SK-N-SH treated with all-trans-retinoic acid at 6 μM for 48 hours (cell line): ENCODE measurements at regions not wholly inside any gene's neighbourhood (a gene's known extent, or its start where the extent isn't known, plus 50 kb on each side); places are given as distances from the start of the nearest gene placed in this dataset.

Experiments used
- ATAC-seq: fragments of 200-7000 bp; cut with Tn5 transposase; 3 replicates; pipeline ENCODE4 v1.9.1; 2020; ENCODE audit warnings: mild to moderate bottlenecking, moderate library complexity
- CSDC2 ChIP-seq: fragments of 250-450 bp; sonication (Bioruptor Pico); IDR thresholded peaks from 2 replicates; pipeline ENCODE4 v1.5.0; 2020; ENCODE audit warnings: mild to moderate bottlenecking, moderate library complexity
- CSRNP3 ChIP-seq: fragments of 250-450 bp; sonication (Bioruptor Pico); IDR thresholded peaks from 2 replicates; pipeline ENCODE4 v1.5.1; 2021; ENCODE audit warnings: mild to moderate bottlenecking, moderate library complexity
- ESRRG ChIP-seq: fragments of 250-450 bp; sonication (Bioruptor Pico); IDR thresholded peaks from 2 replicates; pipeline ENCODE4 v1.6.1; 2021; ENCODE audit warnings: mild to moderate bottlenecking
- GLIS3 ChIP-seq: fragments of 250-450 bp; sonication (Bioruptor Pico); IDR thresholded peaks from 2 replicates; pipeline ENCODE4 v1.5.0; 2020; ENCODE audit warnings: mild to moderate bottlenecking, moderate library complexity
- ISL1 ChIP-seq: fragments of 250-450 bp; sonication (Bioruptor Pico); IDR thresholded peaks from 2 replicates; pipeline ENCODE4 v2.1.2; 2022; ENCODE audit warnings: mild to moderate bottlenecking, moderate library complexity
- OSR1 ChIP-seq: fragments of 250-450 bp; sonication (Bioruptor Pico); IDR thresholded peaks from 2 replicates; pipeline ENCODE4 v1.8.0; 2022; ENCODE audit warnings: moderate library complexity, mild to moderate bottlenecking, inconsistent platforms
- PATZ1 ChIP-seq: fragments of 250-450 bp; sonication (Bioruptor Pico); IDR thresholded peaks from 2 replicates; pipeline ENCODE4 v1.8.0; 2020; ENCODE audit warnings: mild to moderate bottlenecking, moderate library complexity, borderline replicate concordance
- POU6F1 ChIP-seq: fragments of 250-450 bp; sonication (Bioruptor Pico); IDR thresholded peaks from 2 replicates; pipeline ENCODE4 v1.8.0; 2021; ENCODE audit warnings: low read depth, mild to moderate bottlenecking, moderate library complexity, borderline replicate concordance
- PPARA ChIP-seq: fragments of 250-450 bp; sonication (Bioruptor Pico); IDR thresholded peaks from 2 replicates; pipeline ENCODE4 v1.5.0; 2020; ENCODE audit warnings: mild to moderate bottlenecking, borderline replicate concordance
- RARB ChIP-seq: fragments of 250-450 bp; sonication (Bioruptor Pico); IDR thresholded peaks from 2 replicates; pipeline ENCODE4 v1.8.0; 2021; ENCODE audit warnings: mild to moderate bottlenecking, moderate library complexity
- SNAI2 ChIP-seq: fragments of 250-450 bp; sonication (Bioruptor Pico); IDR thresholded peaks from 2 replicates; pipeline ENCODE4 v1.5.0; 2020; ENCODE audit warnings: mild to moderate bottlenecking, moderate library complexity
- TCF4 ChIP-seq: fragments of 250-450 bp; sonication (Bioruptor Pico); IDR thresholded peaks from 2 replicates; pipeline ENCODE4 v1.8.0; 2021; ENCODE audit warnings: mild to moderate bottlenecking, moderate library complexity, borderline replicate concordance
- TOX ChIP-seq: fragments of 250-450 bp; sonication (Bioruptor Pico); IDR thresholded peaks from 2 replicates; pipeline ENCODE4 v1.8.0; 2021; ENCODE audit warnings: mild to moderate bottlenecking, moderate library complexity, borderline replicate concordance
- TSHZ2 ChIP-seq: fragments of 250-450 bp; sonication (Bioruptor Pico); IDR thresholded peaks from 2 replicates; pipeline ENCODE4 v1.5.0; 2020; ENCODE audit warnings: mild to moderate bottlenecking, moderate library complexity
- ZFP3 ChIP-seq: fragments of 250-450 bp; sonication (Bioruptor Pico); IDR thresholded peaks from 2 replicates; pipeline ENCODE4 v1.5.0; 2020; ENCODE audit warnings: mild to moderate bottlenecking, moderate library complexity
- ZFP30 ChIP-seq: fragments of 450-650 bp; formaldehyde crosslinking; IDR thresholded peaks from 2 replicates; pipeline ENCODE4 v1.5.0; 2022; ENCODE audit warnings: mild to moderate bottlenecking, moderate library complexity

DNA sequence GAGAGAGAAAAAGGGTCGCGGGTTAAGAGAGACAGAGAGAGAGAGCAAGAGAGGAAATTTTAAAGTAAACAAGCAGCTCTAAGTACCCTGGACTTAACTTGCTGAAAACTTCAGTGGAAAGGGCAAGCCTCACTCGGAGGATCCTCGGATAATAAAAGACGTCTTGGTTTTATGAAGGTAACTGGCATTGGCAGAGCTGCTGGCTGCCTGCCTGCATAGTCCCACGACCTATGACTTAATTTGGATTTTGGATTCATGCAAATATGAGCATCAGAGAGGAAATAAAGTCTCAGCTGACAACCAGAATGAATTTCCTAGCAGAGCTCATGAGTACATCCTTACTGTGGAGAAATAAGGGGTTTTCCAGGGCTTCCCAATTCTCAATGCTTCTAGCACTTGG lies 95.1 kb upstream of the PDZRN3 start:
- TF ChIP-seq PPARA (CRISPR knock-in tag), result no peak
- TF ChIP-seq POU6F1, result no peak
- TF ChIP-seq TSHZ2 (CRISPR knock-in tag), result no peak
- no peak for TF ChIP-seq GLIS3 (CRISPR knock-in tag)
- TF ChIP-seq CSRNP3 (CRISPR knock-in tag), result no peak
- TF ChIP-seq ESRRG (CRISPR knock-in tag), result no peak
- TF ChIP-seq TCF4 (CRISPR knock-in tag), result no peak
- TF ChIP-seq TOX (CRISPR knock-in tag), result no peak
- TF ChIP-seq RARB, result no peak
- TF ChIP-seq SNAI2, result no peak
- TF ChIP-seq OSR1 (CRISPR knock-in tag), result no peak
- TF ChIP-seq, all 23 proteins: peak for 0
- peak; percentile 76 for ATAC-seq

GRCh38 chr3:73719413-73719851 lies 94.7 kb upstream of the PDZRN3 start:
- ATAC-seq, result peak; percentile 44
- TF ChIP-seq CSDC2 (CRISPR knock-in tag) (no peak), PATZ1 (CRISPR knock-in tag) (no peak), CSRNP3 (CRISPR knock-in tag) (no peak), RARB (no peak), ISL1 (CRISPR knock-in tag) (no peak), ZFP30 (CRISPR knock-in tag) (no peak), TCF4 (CRISPR knock-in tag) (no peak), ESRRG (CRISPR knock-in tag) (no peak), PPARA (CRISPR knock-in tag) (no peak), ZFP3 (CRISPR knock-in tag) (no peak), POU6F1 (no peak)

GRCh38 chr3:73718326-73719110 lies 93.8 kb upstream of the PDZRN3 start:
- TF ChIP-seq TSHZ2 (CRISPR knock-in tag) (no peak), OSR1 (CRISPR knock-in tag) (no peak), CSRNP3 (CRISPR knock-in tag) (no peak)
- TF ChIP-seq, all 23 proteins: peak for 0
- peak; percentile 33 for ATAC-seq
